Choroid plexus epithelial cell (primary cell): ENCODE measurements at regions not wholly inside any gene's neighbourhood (a gene's known extent, or its start where the extent isn't known, plus 50 kb on each side); places are given as distances from the start of the nearest gene placed in this dataset.

Source experiments
- DNase-seq: peaks from one replicate; pipeline ENCODE4 v3.0.0-alpha.2; 2010; ENCODE audit warnings: low read depth
- H3K4me3 ChIP-seq: 2 replicates; pipeline ENCODE4 v1.5.1; 2011; ENCODE audit warnings: low read depth, mild to moderate bottlenecking, control low read depth, low read length, moderate library complexity
- CTCF ChIP-seq: conservative IDR thresholded peaks from 2 replicates; pipeline ENCODE4 v1.5.1; 2011; ENCODE audit warnings: low read depth, mild to moderate bottlenecking, control low read depth, inconsistent platforms, low read length, moderate library complexity

GRCh38 chr13:105336706-105337576 is 1198.5 kb downstream of the EFNB2 start:
- TF ChIP-seq CTCF = no peak
- peak; percentile 52 for DNase-seq
- H3K4me3 ChIP-seq = no peak overlapping the region

- H3K4me3 ChIP-seq = no peak overlapping the region
- peak; percentile 69 for DNase-seq
- TF ChIP-seq CTCF = no peak
These were observed 1201.3 kb downstream of the EFNB2 start for GRCh38 chr13:105334211-105334610.

GRCh38 chr13:105333416-105333815 is 1202.0 kb downstream of the EFNB2 start:
- H3K4me3 ChIP-seq = no peak overlapping the region
- TF ChIP-seq CTCF = no peak
- DNase-seq = peak; percentile 20

GRCh38 chr13:105329359-105329758 is 1206.1 kb downstream of the EFNB2 start:
- H3K4me3 ChIP-seq = no peak overlapping the region
- TF ChIP-seq CTCF = no peak
- no peak for DNase-seq

- H3K4me3 ChIP-seq = no peak overlapping the region
- no peak for DNase-seq
- no peak for TF ChIP-seq CTCF
These were observed 1207.2 kb downstream of the EFNB2 start for GRCh38 chr13:105328212-105328611.

GRCh38 chr13:105327581-105328126 is 1207.8 kb downstream of the EFNB2 start:
- TF ChIP-seq CTCF = no peak
- DNase-seq = peak; percentile 30

GRCh38 chr13:105319875-105320274 is 1215.6 kb downstream of the EFNB2 start:
- no peak for TF ChIP-seq CTCF
- DNase-seq = no peak
- H3K4me3 ChIP-seq = no peak overlapping the region

More at GRCh38 chr13:105327581-105328126, 1207.8 kb downstream of the EFNB2 start:
- H3K4me3 ChIP-seq = no peak overlapping the region
